HG03095 (cell line): ENCODE measurements at regions not wholly inside any gene's neighbourhood (a gene's known extent, or its start where the extent isn't known, plus 50 kb on each side); places are given as distances from the start of the nearest gene placed in this dataset.
"Not testable (repeated sequence)": the region's sequence is repeated elsewhere in the genome, so short reads cannot be mapped to it uniquely, and the experiment has no call there.

Experiments
- ATAC-seq: cut with Tn5 transposase; IDR thresholded peaks from one replicate; pipeline ENCODE4 v1.9.1; 2021; ENCODE audit warnings: moderate library complexity; ENCODE audit not compliant: unreplicated experiment

DNA sequence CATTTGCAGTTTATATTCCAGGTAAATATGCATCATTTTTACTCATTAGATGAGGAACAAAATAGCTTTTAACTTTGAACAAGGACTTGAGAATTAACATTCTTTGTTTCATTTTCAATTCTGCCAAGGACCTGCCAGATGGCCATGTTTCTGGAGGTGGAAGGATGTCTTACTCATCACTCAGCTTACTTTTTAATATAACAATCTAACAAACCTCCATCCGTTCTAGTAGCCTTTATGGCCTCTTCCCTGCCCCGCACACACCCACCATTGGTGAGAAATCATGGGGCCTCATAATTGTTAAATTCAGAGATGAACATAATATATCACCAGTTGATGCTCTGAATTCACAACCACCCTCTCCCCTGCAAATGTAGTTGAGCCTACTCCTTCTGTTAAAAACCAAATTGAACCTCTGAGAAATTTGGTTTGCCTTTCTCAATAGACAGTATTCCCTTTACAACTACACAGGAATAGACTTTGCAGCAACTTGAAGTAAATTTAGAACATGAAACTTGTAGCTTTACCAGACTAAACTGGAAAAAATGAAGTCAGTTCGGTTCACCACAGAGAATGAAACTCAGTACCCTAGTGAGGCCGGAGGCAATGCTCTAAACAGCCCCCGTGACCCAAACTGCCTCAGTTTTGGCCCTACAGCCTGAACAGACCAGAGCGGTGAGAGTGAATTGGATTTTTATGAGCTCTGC, 50.1 kb upstream of the ACSL4 start:
- peak; percentile 87 for ATAC-seq

DNA sequence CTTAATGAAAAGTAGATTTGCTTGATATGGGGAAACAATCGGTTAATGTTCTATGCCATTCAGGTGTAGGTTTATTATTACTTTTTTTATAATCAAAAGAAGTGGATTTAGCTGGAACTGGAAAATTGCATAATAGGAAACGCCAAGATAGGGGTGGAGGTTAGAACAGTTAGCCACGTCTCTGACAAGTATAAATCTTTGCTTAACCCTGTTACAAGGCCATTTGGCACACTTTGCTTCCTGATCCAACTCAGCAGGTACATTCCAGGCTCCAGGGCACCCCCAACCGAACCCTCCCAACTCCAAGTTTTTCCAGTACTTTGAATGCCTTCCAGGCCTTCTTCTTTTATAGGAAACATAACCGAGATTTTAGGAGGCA, 50.6 kb upstream of the ACSL4 start:
- ATAC-seq, result no peak

DNA sequence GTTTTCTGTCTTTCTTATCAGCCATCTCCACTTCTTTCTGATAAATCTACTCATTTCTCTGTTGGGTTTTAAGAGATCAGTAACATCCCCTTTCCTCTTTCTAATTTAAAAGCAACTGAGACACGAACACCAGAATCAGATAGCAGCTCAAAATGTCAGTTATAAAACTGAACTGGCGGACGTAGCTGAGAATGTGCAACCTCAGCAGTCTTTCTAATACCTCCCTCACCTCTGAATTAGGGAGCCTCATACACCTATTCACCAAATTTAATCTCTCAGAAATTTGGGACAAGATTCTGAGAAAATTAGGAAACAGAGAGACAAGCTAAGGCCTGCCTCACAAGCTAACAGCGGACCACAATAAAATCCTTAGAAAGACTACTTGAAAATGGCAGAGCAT, 52.0 kb upstream of the ACSL4 start:
- no peak for ATAC-seq

DNA sequence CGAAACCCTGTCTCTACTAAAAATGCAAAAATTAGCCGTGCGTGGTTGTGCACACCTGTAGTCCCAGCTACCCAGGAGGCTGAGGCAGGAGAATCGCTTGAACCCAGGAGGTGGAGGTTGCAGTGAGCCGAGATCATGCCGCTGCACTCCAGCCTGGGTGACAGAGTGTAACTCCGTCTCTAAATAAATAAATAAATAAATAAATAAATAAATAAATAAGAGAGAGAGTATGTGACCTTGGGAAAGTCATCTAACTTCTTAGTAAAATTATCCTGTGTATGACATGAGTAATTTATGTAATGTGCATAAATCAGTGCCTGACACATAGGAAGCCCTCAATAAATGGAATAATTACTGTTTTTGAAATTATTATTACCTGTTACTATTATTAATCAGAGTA, 57.5 kb upstream of the ACSL4 start:
- ATAC-seq, result not testable (repeated sequence)

DNA sequence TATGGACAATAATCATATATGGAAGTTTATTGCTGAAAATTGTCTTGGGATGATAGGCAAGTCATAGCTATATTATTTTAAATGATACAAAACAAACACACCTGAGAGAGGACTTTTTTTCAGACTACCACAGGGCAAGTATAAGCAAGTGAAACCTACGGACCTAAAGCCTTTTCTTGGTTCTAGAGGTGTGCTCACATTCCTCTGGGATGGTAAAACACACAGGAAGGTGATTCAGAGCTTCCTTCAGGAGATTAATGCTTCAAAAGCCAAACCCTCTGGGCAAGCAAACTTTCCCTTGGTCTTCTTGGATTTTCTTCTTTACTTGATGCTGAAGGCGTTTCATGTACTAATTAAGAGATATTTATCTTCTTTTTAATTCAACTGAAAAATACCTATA, 60.1 kb upstream of the ACSL4 start:
- ATAC-seq, result no peak

DNA sequence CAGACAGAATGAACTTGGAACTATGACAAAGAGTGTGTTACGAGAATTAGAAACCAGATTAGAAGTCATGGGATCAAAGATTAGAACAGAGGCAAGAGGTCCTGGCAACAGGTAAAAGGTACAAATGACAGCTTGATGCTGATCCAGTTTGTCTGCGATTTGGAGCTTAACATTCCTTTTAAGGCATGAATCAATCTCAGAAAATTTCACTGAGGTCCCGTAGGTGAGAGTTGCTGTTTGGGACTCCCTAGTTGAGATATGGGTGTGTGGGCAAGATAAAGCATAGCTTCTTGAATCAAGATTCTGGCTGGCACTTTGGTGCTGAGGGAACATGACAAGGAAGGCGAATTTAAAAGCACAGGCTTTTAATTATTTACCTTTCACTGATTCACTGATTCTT, 62.6 kb upstream of the ACSL4 start:
- ATAC-seq, result no peak

DNA sequence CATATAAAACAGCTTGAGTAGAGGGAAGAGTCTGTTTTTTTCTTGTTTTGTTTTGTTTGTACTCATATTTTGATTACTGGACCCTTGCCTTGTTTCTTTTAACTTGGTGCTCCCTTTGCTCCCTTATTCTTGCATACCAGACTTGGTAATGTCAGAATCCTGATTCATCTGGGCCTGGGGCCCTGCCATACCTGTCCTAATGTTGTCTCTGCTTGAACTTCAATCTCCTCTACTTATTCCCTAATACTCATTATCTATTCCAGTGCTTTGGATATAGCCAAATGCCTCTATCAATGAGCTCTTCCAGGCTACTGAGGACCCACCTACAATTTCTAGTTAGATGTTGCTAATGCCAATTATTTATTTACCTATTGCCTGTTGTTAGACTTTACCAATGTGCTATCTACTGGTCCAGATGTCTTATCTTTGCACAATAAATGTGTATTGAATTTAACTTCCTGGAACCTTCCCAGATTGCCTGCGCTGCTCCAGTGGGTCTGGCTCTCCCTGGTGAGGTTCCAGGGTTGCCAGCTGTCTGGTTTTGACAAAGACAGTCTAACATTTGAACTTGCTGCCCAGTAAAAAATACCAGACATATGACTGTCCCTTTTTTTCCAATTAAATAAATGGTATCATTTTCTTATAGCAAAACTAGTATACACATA, 64.4 kb upstream of the ACSL4 start:
- ATAC-seq, result no peak

DNA sequence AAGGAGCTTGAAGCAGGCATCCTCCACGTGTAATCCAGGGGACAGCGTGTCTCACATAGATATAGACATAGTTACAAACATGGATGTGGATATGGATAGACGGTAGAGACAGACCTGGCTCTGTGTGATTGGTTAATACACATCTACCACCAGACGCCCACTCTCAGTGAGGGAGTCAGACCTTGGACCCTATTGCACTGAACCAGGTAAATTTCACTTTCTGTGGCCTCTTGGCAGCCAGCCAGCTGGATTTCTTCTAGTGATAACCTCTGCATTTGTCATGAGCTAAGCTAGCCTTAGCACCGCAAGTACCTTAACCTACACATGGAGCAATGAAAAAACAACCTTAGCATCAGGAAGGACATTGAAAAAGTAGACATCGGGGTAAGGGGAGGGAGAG, 79.2 kb upstream of the ACSL4 start:
- ATAC-seq, result no peak

DNA sequence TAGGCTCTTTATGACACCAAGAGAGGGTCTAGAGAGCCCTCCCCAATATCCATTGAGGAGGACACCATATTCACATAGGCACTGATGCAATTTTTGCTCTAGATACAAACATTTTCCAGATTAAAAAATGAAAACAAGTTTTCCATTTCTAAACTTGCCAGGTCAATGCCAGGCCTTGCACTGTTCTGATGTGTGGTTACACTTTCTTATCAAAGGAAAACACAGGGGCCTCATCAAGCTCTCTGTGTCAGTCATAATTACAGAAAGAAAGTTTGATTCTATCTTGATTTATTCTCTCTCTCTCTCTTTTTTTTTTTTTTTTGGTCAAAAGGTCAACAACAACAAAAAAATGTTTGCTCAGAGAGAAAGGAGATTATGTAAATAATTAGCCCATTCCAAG, 80.2 kb upstream of the ACSL4 start:
- no peak for ATAC-seq

DNA sequence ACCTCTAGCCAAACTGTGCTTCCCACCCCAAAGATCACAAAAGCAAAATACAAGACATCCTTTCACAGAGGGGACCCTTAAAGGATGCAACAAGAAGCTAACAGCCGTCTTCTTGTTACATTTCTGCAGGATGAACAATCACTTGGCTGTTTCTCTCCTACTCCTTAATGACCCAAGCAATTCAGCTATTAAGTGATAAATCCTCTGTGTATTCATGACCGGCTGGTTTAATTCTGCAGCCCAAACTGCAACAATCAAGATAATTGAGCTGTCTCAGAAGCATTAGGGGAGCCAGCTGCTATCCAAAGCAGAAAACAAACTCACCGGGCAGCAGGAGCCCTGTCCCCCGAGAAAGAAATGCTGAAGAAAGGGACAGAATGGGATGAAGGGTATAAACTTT, 85.9 kb upstream of the ACSL4 start:
- ATAC-seq, result no peak

DNA sequence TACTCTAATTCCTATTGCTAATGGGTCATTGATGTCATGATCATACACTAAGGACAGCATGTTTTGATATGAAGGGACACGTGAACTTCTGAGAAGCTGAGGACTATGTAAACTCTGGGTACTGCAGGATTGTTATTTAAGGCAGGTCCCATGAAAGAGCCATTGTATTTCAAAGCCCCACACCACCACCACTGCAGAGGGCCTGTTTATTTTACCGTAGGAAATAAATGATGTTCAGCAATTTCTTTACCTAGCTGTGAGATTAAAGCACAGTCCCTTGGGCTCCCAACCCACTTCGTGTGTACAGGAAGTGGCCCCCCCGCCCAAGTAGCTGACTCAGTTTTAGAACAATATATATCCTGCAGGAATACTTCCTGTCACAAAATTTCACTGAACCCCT, 89.8 kb upstream of the ACSL4 start:
- no peak for ATAC-seq

DNA sequence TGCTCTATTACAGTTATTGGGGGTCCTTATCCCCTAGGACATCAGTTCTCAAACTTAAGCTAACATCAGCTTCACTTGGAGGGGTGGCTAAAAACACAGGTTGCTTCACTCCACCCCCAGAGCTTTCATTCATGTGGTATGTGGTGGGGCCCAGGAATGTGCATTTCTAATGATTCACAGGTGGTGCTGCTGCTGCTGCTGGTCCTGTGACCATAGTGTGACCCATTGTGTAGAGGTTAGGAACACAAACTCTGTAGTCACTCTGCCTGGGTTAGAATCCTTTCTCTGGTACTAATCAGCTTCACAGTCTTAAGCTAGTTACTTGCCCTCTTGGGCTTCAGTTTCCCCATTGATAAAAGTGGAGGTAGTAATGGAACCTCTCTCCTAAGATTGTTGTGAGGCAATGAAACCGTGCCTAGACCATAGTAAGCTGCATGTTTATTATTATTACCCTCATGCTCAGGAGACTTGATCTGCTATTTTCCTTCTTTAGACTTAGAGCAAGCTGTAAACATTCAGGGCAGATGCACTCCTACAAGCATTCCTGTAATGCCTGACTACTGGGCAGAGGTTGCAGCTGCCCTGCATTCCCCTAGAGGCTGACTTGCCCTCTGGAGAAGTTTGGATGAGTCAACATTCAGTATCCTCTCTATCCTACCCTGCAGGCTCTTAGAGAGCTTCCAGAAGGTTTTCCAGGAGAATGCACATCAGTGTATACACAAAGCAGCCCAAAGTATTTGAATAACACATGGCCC, 94.1 kb upstream of the ACSL4 start:
- no peak for ATAC-seq

DNA sequence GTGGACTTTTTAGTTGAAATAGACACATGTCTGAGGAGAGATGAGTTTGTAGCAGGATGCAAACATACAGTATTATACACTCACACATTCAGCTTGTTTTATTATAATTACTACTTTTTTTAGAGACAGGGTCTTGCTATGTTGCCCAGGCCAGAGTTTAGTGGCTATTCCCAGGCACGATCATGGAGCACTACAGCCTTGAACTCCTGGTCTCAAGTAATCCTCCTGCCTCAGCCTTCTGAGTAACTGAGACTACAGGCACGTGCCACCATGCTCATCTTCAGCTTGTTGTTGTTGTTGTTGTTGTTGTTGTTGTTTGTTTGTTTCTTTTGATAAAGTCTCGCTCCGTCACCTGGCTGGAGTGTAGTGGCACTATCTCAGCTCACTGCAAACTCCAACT, 94.7 kb upstream of the ACSL4 start:
- ATAC-seq, result no peak

DNA sequence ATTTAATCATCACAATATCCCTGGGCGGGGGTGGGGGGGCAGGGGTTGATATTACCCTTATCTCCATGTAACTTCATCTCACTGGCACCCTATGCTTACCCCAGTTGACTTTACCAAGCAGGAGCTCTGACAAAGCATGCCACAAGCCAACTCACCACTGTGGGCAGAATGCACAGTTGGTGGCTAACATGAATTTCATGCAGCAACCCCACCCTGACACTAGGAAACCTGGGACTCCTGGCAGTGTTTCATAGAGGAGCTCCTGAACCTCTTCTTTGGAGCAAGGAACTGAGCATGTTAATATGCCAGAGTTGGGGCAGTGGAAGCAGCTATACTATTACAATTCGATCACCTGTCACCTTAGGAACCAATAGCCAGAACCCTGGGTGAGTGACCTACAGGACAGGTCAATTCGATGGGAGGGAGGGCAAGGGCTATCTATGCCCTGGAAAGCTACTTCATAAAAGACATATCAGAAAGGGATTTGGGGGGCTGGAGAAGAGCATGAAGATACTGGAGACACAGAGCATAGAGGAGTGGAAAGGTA, 97.2 kb upstream of the ACSL4 start:
- no peak for ATAC-seq

DNA sequence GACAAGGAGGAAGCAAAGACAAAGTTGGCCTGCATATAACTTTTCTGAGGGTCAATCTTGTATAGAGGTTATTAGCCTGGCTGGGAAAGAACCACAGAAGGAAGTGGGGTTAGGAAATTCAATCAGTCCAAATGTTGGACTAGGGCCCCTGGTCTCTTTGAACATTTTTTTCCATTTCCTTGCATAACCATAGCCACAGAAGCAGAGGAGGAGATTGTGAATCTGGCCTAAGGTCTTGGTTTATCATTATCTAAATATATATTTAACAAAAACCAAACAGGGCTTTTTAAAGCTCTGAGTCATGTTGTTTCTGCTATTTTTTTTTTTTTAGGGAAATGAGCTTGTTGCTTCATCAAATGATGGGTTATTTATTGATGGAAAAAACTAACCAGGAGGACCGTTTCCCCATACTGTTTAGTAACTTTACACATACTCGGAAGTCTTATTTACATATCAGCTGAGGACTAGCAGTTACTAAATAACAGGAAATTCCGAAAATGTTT, 97.7 kb upstream of the ACSL4 start:
- peak; percentile 81 for ATAC-seq

DNA sequence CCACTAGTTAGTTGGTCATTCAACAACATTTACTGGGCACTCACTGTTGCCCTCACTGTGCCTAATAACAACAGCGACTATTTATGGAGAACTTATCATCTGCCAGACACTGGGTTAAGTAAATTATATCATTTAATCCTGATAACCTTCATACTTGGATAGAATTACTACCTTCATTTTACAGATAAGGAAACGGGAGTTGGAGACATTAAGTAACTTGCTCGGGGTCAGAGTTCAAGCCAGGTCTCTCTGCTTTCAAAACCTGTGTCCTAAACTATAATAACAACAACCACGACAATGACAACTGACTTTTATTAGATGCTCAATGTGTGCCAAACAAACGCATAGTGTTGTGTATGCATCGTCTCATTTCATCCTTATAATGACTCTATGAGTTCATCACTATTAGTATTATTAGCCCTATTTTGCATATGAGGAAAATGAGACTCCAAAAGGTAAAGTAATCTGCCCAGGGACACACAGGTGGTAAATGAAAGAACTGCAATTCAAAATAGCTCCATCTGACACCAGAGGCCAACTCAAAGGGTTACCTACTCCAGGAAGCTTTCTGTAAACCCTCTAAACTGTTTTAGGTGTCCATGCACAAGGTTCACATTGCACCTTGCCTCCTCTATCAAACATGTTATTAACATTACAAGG, 98.4 kb upstream of the ACSL4 start:
- no peak for ATAC-seq

DNA sequence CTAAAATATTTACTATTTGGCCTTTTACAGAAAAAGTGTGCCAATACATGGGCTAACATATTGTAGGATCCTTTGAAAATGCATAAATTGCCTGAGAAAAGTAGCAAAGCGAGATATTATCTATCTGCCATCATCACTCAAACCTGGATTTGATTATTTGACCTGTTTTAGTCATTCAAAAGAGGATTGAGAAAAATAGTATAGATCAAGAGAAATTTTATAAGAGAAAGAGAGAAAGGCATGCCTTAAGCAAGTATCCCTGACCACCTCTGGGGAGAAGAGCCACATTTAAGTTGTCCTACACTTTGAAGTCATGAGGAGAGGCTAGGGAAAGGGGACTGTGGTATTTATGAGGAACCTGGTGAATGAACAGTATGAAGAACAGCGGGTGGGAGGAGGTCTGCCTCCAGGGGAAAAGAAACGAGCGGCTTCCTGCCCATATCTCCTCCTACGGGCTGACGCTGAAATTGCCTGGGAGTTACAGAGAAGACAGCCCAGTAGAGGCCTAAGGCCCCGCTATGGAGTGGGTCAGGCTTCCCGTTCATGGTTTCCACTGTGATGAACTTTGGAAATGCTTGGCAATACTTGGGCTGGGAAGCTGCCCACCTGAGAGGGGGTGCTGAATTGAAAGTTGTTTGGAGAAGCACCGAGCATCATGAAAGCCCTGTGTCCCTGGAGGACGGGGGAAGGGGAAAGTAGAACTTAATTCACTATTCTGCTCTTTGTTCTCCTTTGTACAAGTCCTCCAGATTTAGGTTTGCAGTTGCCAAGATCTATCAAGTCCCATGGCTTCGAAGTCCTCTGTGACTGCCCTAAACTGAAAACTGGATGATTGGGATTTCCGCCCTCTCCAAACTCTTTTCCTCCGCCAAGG, 106.9 kb upstream of the ACSL4 start:
- ATAC-seq, result no peak

DNA sequence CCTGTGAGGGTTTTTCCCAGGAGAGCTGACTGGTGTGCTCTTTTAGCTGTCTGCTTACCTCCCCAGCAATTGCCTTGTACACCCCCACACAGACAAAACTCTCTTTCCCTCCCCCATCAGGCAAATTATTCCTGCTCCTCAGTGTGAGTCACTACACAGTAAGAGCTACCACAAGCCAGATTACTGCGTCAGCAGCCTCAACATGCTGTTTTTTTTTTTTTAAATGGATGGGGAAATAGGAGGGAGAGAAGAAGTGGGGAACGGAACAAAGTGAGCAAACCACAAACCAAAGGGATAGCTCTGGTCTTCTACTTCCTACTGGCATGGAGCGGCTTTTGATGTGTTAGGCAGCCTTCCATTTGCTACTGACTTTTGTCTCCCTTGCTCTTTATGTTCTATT, 107.5 kb upstream of the ACSL4 start:
- ATAC-seq, result no peak

DNA sequence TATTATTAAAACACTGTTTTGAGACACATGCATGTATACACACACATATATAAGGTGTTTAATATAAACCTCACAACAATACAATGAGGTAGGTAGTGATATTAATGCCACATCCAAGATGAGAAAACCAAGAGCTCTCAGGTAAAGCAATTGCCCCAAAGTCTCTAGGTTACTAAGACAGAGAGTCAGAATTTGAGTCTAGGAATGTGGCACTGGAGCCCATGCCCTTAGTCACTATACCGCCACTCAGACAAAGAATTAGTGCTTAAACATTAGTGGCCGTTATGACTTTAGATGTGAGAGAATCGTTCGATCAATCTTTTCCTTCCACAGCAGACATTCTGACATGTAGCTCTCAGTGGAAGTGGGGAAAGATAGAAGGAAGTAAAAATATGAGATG, 108.2 kb upstream of the ACSL4 start:
- no peak for ATAC-seq

DNA sequence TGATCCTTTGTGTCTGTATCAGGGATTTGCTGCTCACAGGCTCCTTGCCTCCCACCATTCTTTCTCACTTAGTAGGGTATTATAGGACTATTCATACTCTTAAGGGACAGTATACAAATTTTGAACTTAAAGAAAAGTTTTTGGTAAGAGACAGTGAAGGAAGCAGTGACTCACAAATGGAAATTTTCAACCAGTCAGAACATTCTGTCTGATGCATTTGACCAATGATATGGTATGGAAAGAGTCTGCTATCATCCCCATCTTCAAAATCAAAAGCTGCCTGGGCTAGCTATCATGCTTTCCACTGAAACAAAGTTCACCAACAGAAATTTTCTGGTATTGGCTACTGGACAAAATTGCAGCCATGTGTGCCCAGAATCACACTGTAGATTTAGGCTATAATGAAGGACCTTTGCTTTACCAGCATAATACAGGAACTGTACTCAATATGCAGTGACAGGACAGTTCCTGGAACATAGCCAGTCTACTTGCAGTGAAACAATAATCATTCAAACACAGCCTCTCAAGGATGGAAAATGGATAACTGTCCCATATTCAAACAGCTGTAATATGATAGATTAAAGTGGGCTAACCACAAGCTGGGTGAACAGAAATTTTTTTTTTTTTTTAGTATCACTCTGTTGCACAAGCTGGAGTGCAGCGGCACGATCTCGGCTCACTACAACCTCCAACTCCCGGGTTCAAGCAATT, 109.0 kb upstream of the ACSL4 start:
- no peak for ATAC-seq
